Head of caudate nucleus (tissue), 42 donors: ENCODE measurements at regions not wholly inside any gene's neighbourhood (a gene's known extent, or its start where the extent isn't known, plus 50 kb on each side); places are given as distances from the start of the nearest gene placed in this dataset.

Experiments
- DNase-seq, 42 donors: peaks; one replicate each; pipeline versions ENCODE4 v3.0.0 to v3.0.0-alpha.2; 2020 to 2021; ENCODE audit warnings: mixed read lengths in 7 of 42
- intact Hi-C: fragments of 100-400 bp; cut with DNase I; formaldehyde crosslinking; loops from one replicate; pipeline ENCODE4 v1.15.0; 2022

- DNase-seq = no peak
- intact Hi-C loops = no loop called here
Measured at GRCh38 chr1:170365331-170365730, 166.6 kb upstream of the GORAB start.

- intact Hi-C loops = no loop called here
- DNase-seq = no peak
Measured at GRCh38 chr1:170366980-170367379, 165.0 kb upstream of the GORAB start.

- intact Hi-C loops = no loop called here
Measured at GRCh38 chr1:170367615-170368014, 164.4 kb upstream of the GORAB start.

GRCh38 chr1:170369000-170369399 lies 163.0 kb upstream of the GORAB start:
- intact Hi-C loops = no loop called here
- DNase-seq = no peak

More at GRCh38 chr1:170367615-170368014, 164.4 kb upstream of the GORAB start:
- no peak for DNase-seq

- intact Hi-C loops = no loop called here
- no peak for DNase-seq
Measured at GRCh38 chr1:170369417-170369816, 162.5 kb upstream of the GORAB start.

- DNase-seq = no peak
- intact Hi-C loops = no loop called here
Measured at GRCh38 chr1:170370087-170370486, 161.9 kb upstream of the GORAB start.

GRCh38 chr1:170375082-170375723 lies 156.8 kb upstream of the GORAB start:
- intact Hi-C loops = no loop called here
- no peak for DNase-seq

GRCh38 chr1:170376801-170377385 lies 155.1 kb upstream of the GORAB start:
- DNase-seq = no peak
- intact Hi-C loops = no loop called here

- DNase-seq = no peak
- intact Hi-C loops = no loop called here
Measured at GRCh38 chr1:170377440-170377839, 154.5 kb upstream of the GORAB start.

GRCh38 chr1:170377896-170378634 lies 153.9 kb upstream of the GORAB start:
- intact Hi-C loops = no loop called here
- no peak for DNase-seq

GRCh38 chr1:170385750-170386149 lies 146.2 kb upstream of the GORAB start:
- no peak for DNase-seq
- intact Hi-C loops = no loop called here

GRCh38 chr1:170388489-170388888 lies 143.5 kb upstream of the GORAB start:
- no peak for DNase-seq
- intact Hi-C loops = no loop called here

GRCh38 chr1:170395149-170395548 lies 136.8 kb upstream of the GORAB start:
- intact Hi-C loops = no loop called here
- no peak for DNase-seq

- intact Hi-C loops = no loop called here
- DNase-seq = no peak
Measured at GRCh38 chr1:170397061-170397460, 134.9 kb upstream of the GORAB start.

- intact Hi-C loops = no loop called here
- no peak for DNase-seq
Measured at GRCh38 chr1:170402476-170403311, 129.3 kb upstream of the GORAB start.

GRCh38 chr1:170407138-170407537 lies 124.8 kb upstream of the GORAB start:
- no peak for DNase-seq
- intact Hi-C loops = no loop called here

- DNase-seq = no peak
- intact Hi-C loops = no loop called here
Measured at GRCh38 chr1:170407581-170407980, 124.4 kb upstream of the GORAB start.

GRCh38 chr1:170410401-170411166 lies 121.4 kb upstream of the GORAB start:
- intact Hi-C loops = no loop called here
- DNase-seq = no peak
